Testis (tissue), 2 donors: ENCODE measurements at regions not wholly inside any gene's neighbourhood (a gene's known extent, or its start where the extent isn't known, plus 50 kb on each side); places are given as distances from the start of the nearest gene placed in this dataset.

ENCODE experiments used
- DNase-seq: peaks from one replicate; pipeline ENCODE4 v3.0.0-alpha.2; 2019
- H3K27ac ChIP-seq, 2 donors: fragments of 200-600 bp; sonication (generic); one replicate each; pipeline ENCODE4 v1.5.1; 2019
- H3K27me3 ChIP-seq: fragments of 200-600 bp; sonication (generic); one replicate; pipeline ENCODE4 v1.5.1; 2019
- H3K36me3 ChIP-seq: fragments of 200-600 bp; sonication (generic); one replicate; pipeline ENCODE4 v1.5.1; 2017; ENCODE audit warnings: low read depth; ENCODE audit errors: missing control alignments
- H3K4me1 ChIP-seq: fragments of 200-600 bp; sonication (generic); one replicate; pipeline ENCODE4 v1.5.1; 2019
- H3K4me3 ChIP-seq, 2 donors: fragments of 200-600 bp; sonication (generic); one replicate each; pipeline ENCODE4 v1.5.1; 2017 to 2019
- H3K9me3 ChIP-seq: fragments of 200-600 bp; sonication (generic); one replicate; pipeline ENCODE4 v1.5.1; 2017
- CTCF ChIP-seq, 3 experiments: fragments of 450-650 bp in 2 of 3; fragments of 200-600 bp in 1 of 3; sonication (generic) in 1 of 3; IDR thresholded peaks; one replicate each; pipeline ENCODE4 v1.5.1; 2016 to 2019; ENCODE audit warnings: antibody characterized with exemption in 3 of 3, mild to moderate bottlenecking in 2 of 3, moderate library complexity in 1 of 3
- POLR2A ChIP-seq: fragments of 450-650 bp; IDR thresholded peaks from one replicate; pipeline ENCODE4 v1.6.1; 2017; ENCODE audit warnings: antibody characterized with exemption, mild to moderate bottlenecking, moderate library complexity
- WGBS, 2 donors: methylation state at CpG; one replicate each; pipeline ENCODE4 v1.1.5; 2018; 5-methylcytosine and 5-hydroxymethylcytosine counted together
- intact Hi-C: fragments of 100-400 bp; cut with DNase I; formaldehyde crosslinking; loops from one replicate; pipeline ENCODE4 v1.15.1; 2023; ENCODE audit warnings: low total_unique reads

GRCh38 chr5:159430361-159431012 lies 100.2 kb upstream of the IL12B start:
- intact Hi-C loops: no loop called here
- WGBS, 2 donors: 84 to 93% methylated on average over 7 of the region's 7 CpGs
- Histone ChIP-seq H3K4me3 (no peak overlapping the region), H3K27ac (no peak overlapping the region), H3K9me3 (no peaks in the 10 kb centered on the region), H3K27me3 (no peaks in the 10 kb centered on the region), H3K36me3 (no peaks in the 10 kb centered on the region), H3K4me1 (no peaks in the 10 kb centered on the region)
- TF ChIP-seq POLR2A (no peak), CTCF (IDR thresholded peaks at IDR 0.05) (no peak)
- DNase-seq: no peak

GRCh38 chr5:159435855-159436254 lies 105.6 kb upstream of the IL12B start:
- Histone ChIP-seq H3K36me3 (no peaks in the 10 kb centered on the region), H3K4me3 (no peak overlapping the region), H3K27me3 (no peaks in the 10 kb centered on the region), H3K9me3 (no peaks in the 10 kb centered on the region), H3K27ac (no peak overlapping the region), H3K4me1 (no peaks in the 10 kb centered on the region)
- WGBS, 2 donors: 96 to 100% methylated on average over 2 of the region's 2 CpGs
- intact Hi-C loops: no loop called here
- TF ChIP-seq POLR2A (no peak), CTCF (IDR thresholded peaks at IDR 0.05) (no peak)
- DNase-seq: no peak

DNA sequence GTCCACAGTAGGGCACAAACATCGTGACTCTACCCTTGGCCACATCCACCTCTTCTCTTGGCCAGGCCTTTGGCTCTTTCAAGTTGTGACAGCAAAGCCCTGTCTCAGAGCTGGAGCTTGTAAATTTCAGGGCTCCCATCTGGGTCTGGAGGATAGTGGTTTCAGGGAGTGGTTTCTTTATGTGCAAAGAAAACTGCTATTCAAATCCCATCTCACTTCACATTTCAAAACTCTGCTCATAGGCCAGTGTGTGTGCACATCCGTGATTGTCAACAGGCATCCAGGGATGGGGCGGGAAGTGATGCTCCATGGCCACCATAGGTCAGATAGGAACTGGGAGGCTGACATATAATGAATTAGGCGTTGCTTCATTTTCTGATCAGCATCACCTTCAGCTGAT lies 107.8 kb upstream of the IL12B start:
- H3K36me3 ChIP-seq: no peaks in the 10 kb centered on the region
- WGBS, 2 donors: 68 to 70% methylated on average over 4 of the region's 4 CpGs
- no peak overlapping the region for H3K27ac ChIP-seq
- H3K27me3 ChIP-seq: no peaks in the 10 kb centered on the region
- DNase-seq: no peak
- H3K4me1 ChIP-seq: no peaks in the 10 kb centered on the region
- H3K9me3 ChIP-seq: no peaks in the 10 kb centered on the region
- TF ChIP-seq POLR2A (no peak), CTCF (IDR thresholded peaks at IDR 0.05) (no peak)
- H3K4me3 ChIP-seq: no peak overlapping the region
- intact Hi-C loops: no loop called here

DNA sequence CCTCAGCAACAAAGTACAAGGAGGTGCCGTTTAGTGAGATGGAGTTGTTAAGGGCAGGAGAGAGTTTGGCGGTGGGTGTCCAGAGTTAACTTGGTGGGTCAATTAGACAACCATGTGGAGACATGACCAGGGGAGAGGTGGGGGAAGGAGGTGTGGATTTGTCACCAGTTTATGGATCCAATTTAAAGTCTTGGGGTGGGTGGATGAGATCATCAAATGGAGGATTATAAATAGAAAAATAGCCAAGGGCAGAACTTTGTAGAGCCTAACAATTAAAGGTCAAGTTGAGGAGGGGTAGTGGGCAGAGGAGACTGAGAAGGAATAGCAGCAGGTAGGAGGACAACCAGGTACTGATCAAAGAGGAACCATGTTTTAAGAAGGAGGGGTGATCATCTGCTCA lies 108.7 kb upstream of the IL12B start:
- H3K36me3 ChIP-seq: no peaks in the 10 kb centered on the region
- TF ChIP-seq CTCF (IDR thresholded peaks at IDR 0.05) (no peak), POLR2A (no peak)
- 85 to 91% methylated on average over 2 of the region's 2 CpGs for WGBS, 2 donors
- intact Hi-C loops: no loop called here
- H3K27me3 ChIP-seq: no peaks in the 10 kb centered on the region
- no peak overlapping the region for H3K4me3 ChIP-seq
- H3K9me3 ChIP-seq: no peaks in the 10 kb centered on the region
- no peak overlapping the region for H3K27ac ChIP-seq
- H3K4me1 ChIP-seq: no peaks in the 10 kb centered on the region
- no peak for DNase-seq

DNA sequence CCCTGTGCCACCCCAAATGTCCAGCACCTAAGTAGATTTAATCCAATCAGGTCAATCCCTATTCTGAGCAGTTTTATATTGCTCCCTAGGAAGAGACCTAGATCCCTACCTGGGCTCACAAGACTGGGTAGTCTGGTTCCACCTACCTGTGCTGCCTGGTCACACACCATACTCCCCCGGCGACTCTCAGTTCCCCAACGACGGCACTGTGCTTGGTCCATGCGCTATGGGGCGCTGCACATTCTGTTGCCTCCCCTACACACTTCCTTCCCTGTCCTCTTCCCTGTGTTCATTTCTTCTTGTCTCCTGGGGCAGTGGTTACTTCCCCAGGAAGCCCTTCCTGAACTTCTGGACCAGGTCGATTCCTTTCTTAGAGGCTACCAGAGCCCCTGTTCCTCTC lies 109.9 kb upstream of the IL12B start:
- intact Hi-C loops: loop anchor here (10.0 kb wide), 2 partner anchors 475 to 545 kb away; partner anchors contain the start of gene ADRA1B
- no peak for DNase-seq
- Histone ChIP-seq H3K9me3 (no peaks in the 10 kb centered on the region), H3K27ac (no peak overlapping the region), H3K36me3 (no peaks in the 10 kb centered on the region), H3K27me3 (no peaks in the 10 kb centered on the region), H3K4me1 (no peaks in the 10 kb centered on the region), H3K4me3 (no peak overlapping the region)
- 88% methylated on average over 7 of the region's 7 CpGs for WGBS, 2 donors
- no peak for TF ChIP-seq CTCF (IDR thresholded peaks at IDR 0.05)
- TF ChIP-seq POLR2A: no peak
